GM12873 (cell line): ENCODE measurements at regions not wholly inside any gene's neighbourhood (a gene's known extent, or its start where the extent isn't known, plus 50 kb on each side); places are given as distances from the start of the nearest gene placed in this dataset.
A peak's percentile ranks its signal among the peaks of the same experiment; 100 is the strongest.

Experiments
- TF ChIP-seq, protein P1 (sequence below): IDR thresholded peaks from 2 replicates; pipeline ENCODE4 v1.5.1; 2012; ENCODE audit warnings: low read depth, mild to moderate bottlenecking, moderate library complexity, low read length, control low read depth; ENCODE audit not compliant: insufficient read depth; ENCODE audit errors: missing control alignments

DNA sequence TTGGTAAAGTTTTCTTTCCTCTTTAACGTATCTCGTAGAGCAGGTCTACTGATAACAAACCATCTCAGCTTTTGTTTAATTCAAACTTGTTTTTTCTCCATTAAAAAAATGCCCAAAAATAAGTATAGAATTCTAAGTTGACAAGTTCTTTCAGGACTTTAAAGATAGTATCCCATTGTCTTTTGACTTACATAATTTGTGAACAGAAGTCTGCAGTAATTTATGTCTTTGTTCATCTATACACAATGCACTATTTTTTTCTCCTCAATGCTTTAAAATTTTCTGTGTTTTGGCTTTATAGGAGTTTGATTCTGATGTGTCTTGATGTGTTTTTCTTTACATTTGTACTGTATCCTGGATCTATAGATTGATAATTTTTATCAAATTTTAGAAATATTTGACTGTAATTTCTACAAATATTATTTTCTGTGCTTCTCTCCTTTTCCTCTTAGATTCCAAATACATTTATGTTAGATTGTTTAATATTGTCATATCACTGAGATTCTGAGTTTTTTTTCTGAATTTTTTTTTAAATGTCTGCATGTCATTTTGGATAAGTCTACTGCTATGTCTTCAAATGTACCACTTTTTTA is 143.3 kb downstream of the FTCDNL1 start:
- TF ChIP-seq, protein P1, sequence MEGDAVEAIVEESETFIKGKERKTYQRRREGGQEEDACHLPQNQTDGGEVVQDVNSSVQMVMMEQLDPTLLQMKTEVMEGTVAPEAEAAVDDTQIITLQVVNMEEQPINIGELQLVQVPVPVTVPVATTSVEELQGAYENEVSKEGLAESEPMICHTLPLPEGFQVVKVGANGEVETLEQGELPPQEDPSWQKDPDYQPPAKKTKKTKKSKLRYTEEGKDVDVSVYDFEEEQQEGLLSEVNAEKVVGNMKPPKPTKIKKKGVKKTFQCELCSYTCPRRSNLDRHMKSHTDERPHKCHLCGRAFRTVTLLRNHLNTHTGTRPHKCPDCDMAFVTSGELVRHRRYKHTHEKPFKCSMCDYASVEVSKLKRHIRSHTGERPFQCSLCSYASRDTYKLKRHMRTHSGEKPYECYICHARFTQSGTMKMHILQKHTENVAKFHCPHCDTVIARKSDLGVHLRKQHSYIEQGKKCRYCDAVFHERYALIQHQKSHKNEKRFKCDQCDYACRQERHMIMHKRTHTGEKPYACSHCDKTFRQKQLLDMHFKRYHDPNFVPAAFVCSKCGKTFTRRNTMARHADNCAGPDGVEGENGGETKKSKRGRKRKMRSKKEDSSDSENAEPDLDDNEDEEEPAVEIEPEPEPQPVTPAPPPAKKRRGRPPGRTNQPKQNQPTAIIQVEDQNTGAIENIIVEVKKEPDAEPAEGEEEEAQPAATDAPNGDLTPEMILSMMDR = no peak

DNA sequence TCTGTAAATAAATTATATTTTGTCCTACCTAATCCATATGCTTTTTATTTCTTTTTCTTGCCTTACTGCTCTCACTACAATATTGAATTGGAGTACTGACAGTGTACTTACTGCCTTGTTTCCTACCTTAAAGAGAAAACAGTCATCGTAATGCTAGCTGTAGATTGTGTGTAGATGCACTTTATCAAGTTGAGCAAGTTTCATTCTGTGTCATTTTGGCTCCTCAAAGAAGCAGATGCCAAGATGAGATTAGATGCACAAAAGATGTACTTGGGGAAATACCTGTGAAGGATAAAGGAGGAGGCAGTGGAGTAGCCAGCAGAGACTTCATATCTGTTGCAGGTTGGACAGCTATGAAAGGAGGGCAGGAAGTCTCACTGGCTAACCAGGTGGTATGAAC is 145.5 kb downstream of the FTCDNL1 start:
- TF ChIP-seq, protein P1 = no peak

DNA sequence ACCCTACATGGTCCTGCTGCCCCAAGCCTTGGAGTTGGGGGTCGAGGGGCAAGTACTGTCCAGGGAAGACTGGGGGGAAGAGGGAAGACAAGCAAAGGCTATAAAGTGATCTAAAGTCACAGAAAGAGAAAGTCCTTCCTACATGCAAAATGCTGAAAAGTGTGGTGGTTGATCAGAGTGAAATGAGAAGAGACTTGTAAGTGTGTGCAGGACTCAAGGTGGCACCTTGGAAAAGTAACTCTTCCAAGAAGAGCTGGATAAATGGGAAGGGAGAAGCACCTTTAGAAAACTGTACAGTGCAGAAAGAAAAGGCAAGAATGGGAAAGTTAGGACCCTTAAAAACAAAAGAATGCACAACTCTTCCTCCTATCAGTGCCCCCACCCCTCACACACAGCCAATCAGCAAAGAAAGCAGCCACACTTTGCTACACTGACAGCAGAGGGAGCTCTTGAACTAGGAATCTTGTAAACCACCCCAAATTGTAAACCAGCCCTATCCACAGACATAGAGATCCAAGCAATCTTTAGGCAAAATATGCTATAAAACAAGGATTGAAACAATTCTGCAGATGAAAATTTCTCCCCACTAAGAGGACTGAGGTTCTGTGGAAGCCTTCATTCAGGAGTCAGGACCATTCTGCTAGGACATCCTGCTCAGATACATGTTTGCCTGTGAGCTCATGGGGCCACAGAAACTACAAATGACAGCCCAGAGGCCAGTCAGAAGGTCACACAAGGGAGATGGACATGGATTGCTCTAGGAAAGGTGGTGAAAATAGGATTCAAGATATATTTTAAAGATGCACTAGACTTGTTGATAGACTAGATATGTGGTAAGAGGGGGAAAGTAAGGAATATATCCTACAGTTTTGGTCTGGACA is 146.4 kb downstream of the FTCDNL1 start:
- TF ChIP-seq, protein P1 = peak; percentile 64

DNA sequence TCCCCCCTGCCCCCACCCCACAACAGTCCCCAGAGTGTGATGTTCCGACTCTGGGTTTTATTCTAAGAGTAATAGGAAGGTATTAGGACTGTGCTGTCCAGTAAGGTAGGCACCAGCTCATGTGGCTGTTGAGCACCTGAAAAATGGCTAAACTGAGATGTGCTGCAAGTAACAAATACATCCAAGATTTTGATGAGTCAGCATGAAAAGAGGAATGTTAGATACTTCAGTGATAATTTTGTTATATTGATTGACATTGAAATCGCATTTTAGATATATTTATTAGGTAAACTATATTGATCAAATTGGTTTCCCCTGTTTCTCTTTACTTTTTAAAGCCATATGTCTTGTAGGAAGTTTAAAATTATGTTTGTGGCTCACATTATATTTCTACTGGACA is 147.8 kb downstream of the FTCDNL1 start:
- TF ChIP-seq, protein P1 = no peak

DNA sequence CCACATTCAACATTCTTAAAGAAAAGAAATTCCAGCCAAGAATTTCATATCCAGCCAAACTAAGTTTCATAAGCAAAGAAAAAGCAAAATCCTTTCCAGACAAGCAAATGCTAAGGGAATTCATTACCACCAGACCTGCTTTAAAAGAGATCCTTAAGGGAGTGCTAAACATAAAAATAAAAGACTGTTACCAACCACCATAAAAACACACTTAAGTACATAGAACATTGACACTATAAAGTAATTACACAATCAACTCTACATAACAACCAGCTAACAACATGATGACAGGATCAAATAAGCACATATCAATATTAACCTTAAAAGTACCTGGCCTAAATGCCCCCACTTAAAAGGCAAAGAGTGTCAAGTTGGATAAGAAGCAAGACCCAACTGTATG is 153.5 kb downstream of the FTCDNL1 start:
- TF ChIP-seq, protein P1 = no peak

DNA sequence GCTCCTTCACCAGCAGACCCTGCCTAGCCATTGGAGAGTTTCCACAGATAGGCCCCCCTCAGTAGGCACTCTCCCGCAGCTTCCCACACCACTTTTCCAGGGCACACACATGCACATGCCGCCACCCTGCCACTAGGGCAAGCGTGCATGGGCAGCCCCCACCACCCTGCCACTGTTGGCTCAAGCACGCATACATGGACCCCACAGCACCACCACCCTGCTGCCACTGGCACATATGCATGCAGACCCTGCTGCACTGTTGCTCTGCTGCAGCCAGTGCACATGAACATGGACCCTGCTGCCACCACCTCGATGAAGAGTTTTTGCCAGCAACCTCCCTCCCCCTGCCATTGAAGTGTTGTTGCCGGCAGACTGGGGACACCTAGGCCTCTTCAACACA is 154.9 kb downstream of the FTCDNL1 start:
- TF ChIP-seq, protein P1 = no peak

DNA sequence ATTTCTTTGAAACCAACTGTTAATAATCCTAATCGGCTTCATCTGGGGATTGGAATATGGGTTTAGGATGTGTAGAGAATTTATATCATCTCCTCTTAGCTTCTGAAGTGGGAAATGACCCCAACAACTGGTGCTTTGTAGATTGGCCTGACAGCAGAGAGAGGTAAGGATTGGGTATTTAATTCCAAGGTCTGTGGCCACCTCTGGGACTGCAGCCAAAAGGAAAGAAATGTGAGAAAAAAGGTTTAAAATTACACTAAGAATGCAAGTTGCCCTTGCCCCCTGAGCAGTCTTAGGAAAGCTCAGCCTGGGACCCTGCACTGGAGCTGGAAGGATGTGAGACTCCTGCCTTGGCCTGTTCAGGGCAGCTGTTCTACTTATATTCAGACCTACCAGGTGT is 157.1 kb downstream of the FTCDNL1 start:
- TF ChIP-seq, protein P1 = no peak
